GM18858 (cell line): ENCODE measurements at regions not wholly inside any gene's neighbourhood (a gene's known extent, or its start where the extent isn't known, plus 50 kb on each side); places are given as distances from the start of the nearest gene placed in this dataset.

ENCODE experiments used
- ATAC-seq: cut with Tn5 transposase; IDR thresholded peaks from one replicate; pipeline ENCODE4 v1.9.1; 2021; ENCODE audit not compliant: unreplicated experiment

DNA sequence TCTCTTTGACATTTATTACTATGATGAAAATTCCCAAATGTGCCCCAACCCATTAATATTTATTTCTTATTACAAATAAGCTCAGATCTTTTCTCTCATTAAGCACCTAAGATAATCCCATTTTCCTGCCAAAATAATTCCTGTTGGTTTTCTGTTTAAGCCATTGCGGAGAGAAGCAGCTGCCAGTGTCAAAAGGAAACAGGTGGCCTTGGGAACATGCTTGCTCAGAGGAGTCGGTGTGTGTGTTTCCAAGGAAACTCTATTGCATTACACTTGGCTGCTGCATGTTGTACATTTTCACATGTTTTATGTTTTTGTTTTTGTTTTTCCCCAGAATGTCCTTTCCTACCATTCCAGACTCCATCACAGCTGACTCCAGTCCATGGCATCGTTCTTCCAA, 56.4 kb downstream of the CD24 start:
- ATAC-seq: no peak

DNA sequence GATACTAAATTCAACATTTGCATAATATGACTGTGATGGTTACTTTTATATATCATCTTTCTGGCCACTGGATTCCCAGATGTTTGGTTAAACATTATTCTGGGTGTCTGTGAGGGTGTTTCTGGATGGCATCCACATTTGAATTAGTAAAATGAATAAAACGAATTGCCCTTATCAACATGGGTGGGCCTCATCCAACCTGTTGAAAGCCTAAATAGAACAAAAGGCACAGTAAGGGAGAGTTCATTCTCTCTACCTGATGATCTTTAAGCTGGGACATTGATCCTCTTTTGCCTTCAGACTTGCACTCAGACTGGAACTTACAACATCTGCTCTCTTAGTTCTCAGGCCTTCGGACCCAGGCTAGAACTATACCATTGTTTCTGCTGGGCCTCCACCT, 57.6 kb downstream of the CD24 start:
- no peak for ATAC-seq

DNA sequence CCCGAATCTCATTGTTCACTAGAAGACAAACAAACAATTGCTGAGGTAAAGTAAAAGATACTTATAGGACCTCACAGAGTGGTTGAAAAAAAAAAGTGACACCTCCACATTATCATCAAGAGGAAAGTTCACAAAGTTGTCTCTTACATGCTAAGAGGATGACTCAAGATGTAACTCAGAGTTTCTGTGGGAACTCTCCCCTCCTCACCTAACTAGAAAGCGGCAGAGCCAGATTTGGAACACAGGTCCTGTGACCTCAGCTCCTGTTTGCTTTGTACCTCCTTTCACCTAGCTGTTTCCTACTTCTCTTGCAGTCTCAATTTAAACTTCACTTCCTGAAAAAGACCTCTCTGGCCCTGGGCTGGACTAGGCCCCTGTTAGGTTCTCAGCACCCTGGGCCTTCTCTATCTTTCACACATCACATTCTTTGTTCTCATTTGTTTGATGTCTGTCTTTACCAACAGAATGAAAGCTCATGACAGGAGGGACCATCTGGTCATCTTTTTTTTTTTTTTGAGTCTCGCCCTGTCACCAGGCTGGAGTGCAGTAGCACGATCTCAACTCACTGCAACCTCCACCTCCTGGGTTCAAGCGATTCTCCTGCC, 60.8 kb downstream of the CD24 start:
- ATAC-seq: peak; percentile 91

DNA sequence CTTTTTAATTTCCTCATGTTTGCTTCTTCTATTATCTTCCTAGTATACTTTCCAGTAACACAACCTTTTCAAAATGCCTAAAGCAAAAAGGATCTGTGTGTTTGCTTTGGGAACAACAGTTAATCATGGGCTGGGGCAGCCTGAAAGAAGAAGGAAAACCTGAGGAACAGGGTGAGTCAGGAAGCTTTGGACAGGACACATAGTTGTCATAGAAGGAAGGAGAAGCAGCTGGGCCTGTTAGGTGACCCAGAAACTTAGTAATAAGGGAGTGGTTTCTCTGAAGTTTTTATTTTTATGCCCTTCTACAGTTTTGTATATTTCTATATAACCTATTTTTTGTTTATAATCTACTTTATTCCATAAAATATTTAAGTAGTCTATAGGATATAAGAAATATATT, 61.4 kb downstream of the CD24 start:
- ATAC-seq: no peak

- no peak for ATAC-seq
Observed at GRCh38 chr6:106912091-106912490, 62.4 kb downstream of the CD24 start.

GRCh38 chr6:106910999-106911949, 63.3 kb downstream of the CD24 start:
- no peak for ATAC-seq

GRCh38 chr6:106908386-106908840, 66.1 kb downstream of the CD24 start:
- ATAC-seq: no peak

- ATAC-seq: no peak
Observed at GRCh38 chr6:106907754-106908153, 66.8 kb downstream of the CD24 start.

DNA sequence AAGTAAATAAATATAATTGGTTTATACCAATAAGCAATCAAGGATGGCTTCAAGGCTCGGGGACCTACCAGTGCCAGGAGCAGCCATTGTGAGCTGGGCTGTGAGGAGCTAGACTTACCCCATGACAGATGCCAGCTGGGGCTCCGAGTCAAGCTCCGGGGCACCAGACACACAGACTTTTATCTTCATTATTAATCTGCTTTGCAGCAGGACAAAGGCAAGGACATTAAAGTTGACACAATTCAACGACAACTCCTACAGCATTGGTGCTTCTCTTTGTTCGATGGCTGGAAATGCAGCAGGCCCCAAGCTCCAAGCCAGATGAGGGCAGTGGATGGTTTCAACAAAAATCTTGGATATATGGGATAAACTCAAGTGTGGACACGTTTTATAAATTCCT, 68.3 kb downstream of the CD24 start:
- ATAC-seq: no peak

GRCh38 chr6:106903299-106903698, 71.2 kb downstream of the CD24 start:
- no peak for ATAC-seq

GRCh38 chr6:106901062-106901461, 73.5 kb downstream of the CD24 start:
- no peak for ATAC-seq

GRCh38 chr6:106899697-106900096, 74.8 kb downstream of the CD24 start:
- no peak for ATAC-seq

GRCh38 chr6:106897580-106897979, 76.9 kb downstream of the CD24 start:
- ATAC-seq: no peak

DNA sequence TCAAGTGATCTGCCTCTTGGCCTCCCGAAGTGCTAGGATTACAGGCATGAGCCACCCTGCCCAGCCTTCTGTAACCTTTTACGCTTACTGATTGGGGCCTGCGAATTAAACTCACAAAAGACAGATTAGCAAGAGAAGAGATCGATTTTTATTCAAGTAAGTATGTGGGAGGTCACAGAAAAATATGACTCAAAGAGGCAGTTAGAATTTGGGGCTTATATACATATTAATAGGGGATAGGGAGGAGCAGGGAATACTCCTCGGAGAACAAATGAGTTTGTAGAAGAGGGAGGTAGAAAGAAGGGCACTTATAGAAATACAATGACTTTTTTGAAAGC, 78.9 kb downstream of the CD24 start:
- ATAC-seq: no peak

GRCh38 chr6:106894978-106895702, 79.4 kb downstream of the CD24 start:
- no peak for ATAC-seq

- ATAC-seq: no peak
Observed at GRCh38 chr6:106892186-106892585, 82.3 kb downstream of the CD24 start.

DNA sequence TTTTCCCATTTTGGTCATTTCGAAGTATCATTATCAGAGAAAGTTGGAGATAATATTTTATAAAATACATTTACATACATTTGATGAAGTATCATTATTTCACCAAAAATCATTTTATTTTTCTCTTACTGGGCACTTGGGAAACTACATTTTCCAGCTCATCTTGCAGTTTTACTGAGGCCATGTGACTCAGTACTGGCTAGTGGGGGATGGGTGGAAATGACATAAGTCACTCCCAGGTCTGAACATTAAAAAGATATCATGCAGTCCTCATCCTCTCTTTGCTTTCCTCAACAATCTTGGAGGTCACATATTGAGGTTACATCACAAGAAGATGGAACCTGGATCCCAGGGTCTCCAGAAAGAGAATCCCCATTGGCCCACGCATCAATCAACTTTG, 84.1 kb downstream of the CD24 start:
- no peak for ATAC-seq

GRCh38 chr6:106889692-106890091, 84.8 kb downstream of the CD24 start:
- no peak for ATAC-seq

- no peak for ATAC-seq
Observed at GRCh38 chr6:106886922-106887797, 87.4 kb downstream of the CD24 start.

DNA sequence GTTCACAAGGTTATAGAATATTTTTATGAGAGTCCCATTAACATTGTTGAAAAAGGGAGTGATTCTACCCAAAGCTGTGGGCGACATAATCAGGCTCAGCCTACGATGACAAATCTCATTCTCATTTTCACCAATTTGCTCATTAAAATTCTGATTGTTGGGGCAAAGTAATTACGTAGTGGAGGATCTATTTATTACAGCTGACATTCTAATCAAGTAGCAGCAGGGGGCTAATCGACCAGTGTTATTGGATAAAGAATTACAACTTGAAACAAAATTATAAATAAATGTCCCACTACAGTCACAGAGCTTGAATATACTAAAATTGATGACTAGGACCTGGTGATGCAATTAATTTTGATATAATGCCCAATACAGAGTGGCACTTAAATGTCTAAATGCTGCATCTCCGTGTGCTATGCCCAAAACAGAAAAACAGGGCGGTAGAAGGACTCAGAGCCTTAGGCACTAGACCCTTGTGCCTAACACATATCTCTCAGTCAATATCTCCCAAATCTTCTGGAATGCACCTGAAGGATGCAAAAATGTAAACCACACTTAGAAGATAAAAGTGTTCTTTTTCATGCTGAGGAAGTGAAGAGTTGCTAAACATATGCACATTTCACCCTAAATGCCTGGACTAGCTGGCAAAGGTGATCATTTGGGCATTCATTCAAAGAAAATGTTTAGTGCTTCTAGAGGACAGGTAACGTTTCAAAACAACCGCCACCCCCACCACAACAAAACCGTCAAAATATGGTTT, 88.3 kb downstream of the CD24 start:
- ATAC-seq: no peak
